DOHH2 (cell line): ENCODE measurements at regions not wholly inside any gene's neighbourhood (a gene's known extent, or its start where the extent isn't known, plus 50 kb on each side); places are given as distances from the start of the nearest gene placed in this dataset.

Source experiments
- H3F3A ChIP-seq: fragments of 200-600 bp; sonication (generic), shearing (Covaris generic); 2 replicates; pipeline ENCODE4 v1.6.0; 2016; ENCODE audit warnings: antibody characterized with exemption, mild to moderate bottlenecking; ENCODE audit not compliant: control insufficient read depth, insufficient read depth
- H3K27ac ChIP-seq: fragments of 200-600 bp; sonication (generic); 2 replicates; pipeline ENCODE4 v1.5.1; 2014; ENCODE audit warnings: low read depth, mild to moderate bottlenecking, low read length, moderate library complexity
- H3K27me3 ChIP-seq: fragments of 200-600 bp; sonication (generic); 2 replicates; pipeline ENCODE4 v1.6.1; 2014; ENCODE audit warnings: mild to moderate bottlenecking, low read length, mixed read lengths; ENCODE audit not compliant: control insufficient read depth
- H3K36me3 ChIP-seq: fragments of 200-600 bp; sonication (generic); 2 replicates; pipeline ENCODE4 v1.6.1; 2014; ENCODE audit warnings: mild to moderate bottlenecking, low read length, moderate library complexity, mixed read lengths; ENCODE audit not compliant: control insufficient read depth
- H3K4me1 ChIP-seq: fragments of 200-600 bp; sonication (generic); 2 replicates; pipeline ENCODE4 v1.6.1; 2014; ENCODE audit warnings: mild to moderate bottlenecking, low read length, mixed read lengths; ENCODE audit not compliant: control insufficient read depth
- H3K4me2 ChIP-seq: fragments of 200-600 bp; sonication (generic); 2 replicates; pipeline ENCODE4 v1.6.0; 2014; ENCODE audit warnings: mild to moderate bottlenecking, low read length, moderate library complexity
- H3K4me3 ChIP-seq: fragments of 200-600 bp; sonication (generic); 2 replicates; pipeline ENCODE4 v1.5.1; 2014; ENCODE audit warnings: mild to moderate bottlenecking, low read length, mixed read lengths
- H3K79me2 ChIP-seq: fragments of 200-600 bp; sonication (generic); 2 replicates; pipeline ENCODE4 v1.6.1; 2014; ENCODE audit warnings: mild to moderate bottlenecking, low read length, mixed read lengths; ENCODE audit not compliant: control insufficient read depth
- H3K9me2 ChIP-seq: fragments of 200-600 bp; sonication (generic); replicated peaks from 2 replicates; pipeline ENCODE4 v1.6.1; 2014; ENCODE audit warnings: mild to moderate bottlenecking, low read length, mixed read lengths; ENCODE audit not compliant: control insufficient read depth
- H3K9me3 ChIP-seq: fragments of 200-600 bp; sonication (generic); 2 replicates; pipeline ENCODE4 v1.6.1; 2014; ENCODE audit warnings: antibody characterized with exemption, low read length, mixed read lengths; ENCODE audit not compliant: control insufficient read depth, insufficient read depth
- H4K20me1 ChIP-seq: fragments of 200-600 bp; sonication (generic); 2 replicates; pipeline ENCODE4 v1.6.0; 2014; ENCODE audit warnings: low read depth, mild to moderate bottlenecking, antibody characterized with exemption, low read length, moderate library complexity; ENCODE audit not compliant: control insufficient read depth, insufficient read depth
- CTCF ChIP-seq: fragments of 200-600 bp; sonication (generic); IDR thresholded peaks from one replicate; pipeline ENCODE4 v1.5.1; 2014; ENCODE audit warnings: antibody characterized with exemption, mild to moderate bottlenecking, low read depth, low read length; ENCODE audit not compliant: poor library complexity, severe bottlenecking
- EZH2phosphoT487 ChIP-seq: fragments of 200-600 bp; sonication (generic); IDR thresholded peaks from 2 replicates; pipeline ENCODE4 v1.6.1; 2017; ENCODE audit warnings: borderline replicate concordance, mild to moderate bottlenecking, antibody characterized with exemption, low read length, moderate library complexity, mixed read lengths

DNA sequence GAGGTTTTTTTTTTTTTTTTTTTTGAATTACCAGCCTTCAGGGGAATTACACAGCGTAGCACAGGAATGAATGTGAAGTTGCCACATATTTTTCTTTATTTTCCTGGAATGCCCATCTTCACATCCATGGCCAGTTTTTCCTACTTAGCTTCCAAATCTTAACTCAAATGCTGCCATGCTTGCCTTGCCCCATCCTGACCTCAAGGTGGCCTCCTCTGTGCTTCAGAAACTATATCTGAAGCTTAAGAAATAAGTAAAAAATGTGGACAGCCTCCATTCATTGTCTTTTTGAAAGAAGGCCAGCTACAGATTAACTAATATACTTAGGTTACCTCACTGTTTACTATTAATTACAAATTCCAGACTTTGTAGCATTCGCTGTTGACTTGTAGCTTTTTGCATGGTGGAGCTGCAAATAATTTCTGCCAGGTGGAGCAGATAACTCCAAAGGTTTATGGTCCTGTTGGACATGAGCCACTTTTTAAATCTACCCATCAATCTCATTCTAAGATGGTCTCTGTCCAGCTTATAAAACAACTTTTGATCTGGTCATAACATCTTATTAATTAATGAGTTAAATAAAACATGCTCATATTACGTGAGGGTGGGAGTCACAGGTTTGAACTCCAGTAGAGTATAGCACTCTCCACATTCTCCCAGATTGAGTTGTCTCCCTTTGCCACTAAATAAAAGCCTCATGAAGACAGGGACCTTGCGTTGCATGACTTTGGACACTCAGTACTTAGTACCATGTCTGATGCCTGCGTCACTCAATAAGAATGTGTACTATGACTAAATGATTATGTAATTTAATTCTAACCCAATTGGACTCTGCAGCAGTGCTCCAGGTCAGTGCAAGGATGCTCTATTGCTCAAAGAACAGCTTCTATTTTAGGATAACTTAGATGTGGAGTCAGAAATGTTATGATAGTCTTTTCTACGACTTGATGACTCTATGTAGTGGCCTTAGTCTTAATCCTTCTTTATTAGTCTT lies 678.6 kb upstream of the CITED2 start:
- TF ChIP-seq CTCF: peak; percentile 34
- TF ChIP-seq EZH2phosphoT487: no peak
- no peaks in the 10 kb centered on the region for H3K36me3 ChIP-seq
- H3K4me1 ChIP-seq: no peaks in the 10 kb centered on the region
- no peaks in the 10 kb centered on the region for H3K79me2 ChIP-seq
- H4K20me1 ChIP-seq: no peaks in the 10 kb centered on the region
- H3K4me2 ChIP-seq: no peak overlapping the region
- no peaks in the 10 kb centered on the region for H3K9me3 ChIP-seq
- H3K27ac ChIP-seq: no peak overlapping the region
- H3K9me2 ChIP-seq: no peaks in the 10 kb centered on the region
- no peak overlapping the region for H3K4me3 ChIP-seq
- no peaks in the 10 kb centered on the region for H3K27me3 ChIP-seq
- H3F3A ChIP-seq: no peaks in the 10 kb centered on the region

GRCh38 chr6:140051521-140052512 lies 677.4 kb upstream of the CITED2 start:
- no peak overlapping the region for H3K4me2 ChIP-seq
- no peaks in the 10 kb centered on the region for H3F3A ChIP-seq
- no peaks in the 10 kb centered on the region for H3K9me3 ChIP-seq
- H4K20me1 ChIP-seq: no peaks in the 10 kb centered on the region
- H3K4me3 ChIP-seq: no peak overlapping the region
- no peaks in the 10 kb centered on the region for H3K4me1 ChIP-seq
- H3K9me2 ChIP-seq: no peaks in the 10 kb centered on the region
- no peaks in the 10 kb centered on the region for H3K27me3 ChIP-seq
- H3K27ac ChIP-seq: no peak overlapping the region
- TF ChIP-seq EZH2phosphoT487 (no peak), CTCF (no peak)
- H3K79me2 ChIP-seq: no peaks in the 10 kb centered on the region
- no peaks in the 10 kb centered on the region for H3K36me3 ChIP-seq

DNA sequence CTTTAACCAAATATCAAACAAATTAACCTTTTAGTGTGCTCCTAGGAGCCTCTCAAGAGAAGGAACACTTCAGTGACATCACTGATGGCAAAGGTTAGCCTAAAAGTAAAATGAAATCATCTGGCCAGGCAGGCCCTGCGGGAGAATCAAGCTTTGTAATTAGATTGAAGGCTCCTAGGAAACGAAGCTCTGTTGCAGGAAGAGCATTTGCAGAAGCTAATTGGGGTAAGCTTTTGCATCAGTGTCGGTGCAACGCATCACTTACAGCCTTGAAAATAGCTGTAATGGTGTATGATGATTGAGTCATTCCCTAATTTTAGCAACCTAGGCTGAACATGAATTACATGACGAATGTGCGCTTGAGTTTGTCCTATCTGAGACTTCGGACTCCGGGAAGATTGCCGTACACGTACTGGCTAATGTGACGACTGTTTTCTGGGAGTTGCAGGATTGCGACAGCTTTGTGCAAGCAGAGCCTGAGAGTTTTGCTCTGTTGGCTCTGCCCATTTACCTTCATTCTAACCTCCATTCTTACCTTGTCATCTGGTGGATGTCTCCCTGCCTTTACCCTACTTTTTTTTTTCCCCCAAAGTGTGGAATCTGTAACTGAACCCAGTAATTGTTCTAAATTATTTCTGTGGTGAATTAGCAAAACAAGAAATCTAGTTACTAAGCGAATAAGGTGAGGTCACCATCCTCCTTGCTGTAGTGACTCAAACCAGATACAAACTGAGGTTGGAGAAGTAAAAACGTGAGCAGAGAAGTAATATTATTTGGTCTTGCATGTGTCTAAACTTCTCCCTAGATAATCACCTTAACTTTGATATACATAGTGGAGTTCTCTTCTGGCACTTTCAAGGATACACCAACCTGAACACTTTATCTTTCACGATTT lies 675.9 kb upstream of the CITED2 start:
- H3K36me3 ChIP-seq: no peaks in the 10 kb centered on the region
- H4K20me1 ChIP-seq: no peaks in the 10 kb centered on the region
- TF ChIP-seq EZH2phosphoT487: no peak
- no peak for TF ChIP-seq CTCF
- H3K27me3 ChIP-seq: no peaks in the 10 kb centered on the region
- H3K4me3 ChIP-seq: no peak overlapping the region
- no peaks in the 10 kb centered on the region for H3K9me2 ChIP-seq
- H3F3A ChIP-seq: no peaks in the 10 kb centered on the region
- H3K9me3 ChIP-seq: no peaks in the 10 kb centered on the region
- H3K4me1 ChIP-seq: no peaks in the 10 kb centered on the region
- no peak overlapping the region for H3K4me2 ChIP-seq
- no peaks in the 10 kb centered on the region for H3K79me2 ChIP-seq
- H3K27ac ChIP-seq: no peak overlapping the region
